ENCODE measurements at regions not wholly inside any gene's neighbourhood (a gene's known extent, or its start where the extent isn't known, plus 50 kb on each side); places are given as distances from the start of the nearest gene placed in this dataset.

DNA sequence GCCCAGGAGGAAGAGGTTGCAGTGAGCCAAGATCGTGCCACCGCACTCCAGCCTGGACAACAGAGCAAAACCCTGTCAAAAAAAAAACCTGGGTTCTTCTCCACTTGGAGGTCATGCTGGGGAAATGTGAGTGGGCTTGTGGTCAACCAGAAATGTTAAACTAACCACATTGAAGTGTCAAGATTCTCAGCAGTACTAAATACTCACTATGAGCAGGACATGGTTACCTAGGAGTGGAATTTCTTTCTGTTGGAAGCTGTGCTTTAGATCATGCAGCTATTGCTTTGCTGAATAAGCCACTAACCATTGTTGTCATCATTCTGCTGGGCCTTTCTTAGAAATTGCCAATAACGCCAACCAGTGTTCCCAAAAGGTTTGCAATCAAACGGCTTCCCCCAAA, 253.3 kb upstream of the TSHZ3 start:
- TF ChIP-seq POLR2AphosphoS5 (IDR thresholded peaks at IDR 0.05; ENCODE audit: low read depth, low read length) (no peak), POLR2A (IDR thresholded peaks at IDR 0.05; ENCODE audit: low read depth, low read length) (no peak), TAF1 (IDR thresholded peaks at IDR 0.05; ENCODE audit: borderline replicate concordance, low read depth, low read length) (no peak)

All from GM12892 (cell line).